ENCODE measurements at regions not wholly inside any gene's neighbourhood (a gene's known extent, or its start where the extent isn't known, plus 50 kb on each side); places are given as distances from the start of the nearest gene placed in this dataset.

DNA sequence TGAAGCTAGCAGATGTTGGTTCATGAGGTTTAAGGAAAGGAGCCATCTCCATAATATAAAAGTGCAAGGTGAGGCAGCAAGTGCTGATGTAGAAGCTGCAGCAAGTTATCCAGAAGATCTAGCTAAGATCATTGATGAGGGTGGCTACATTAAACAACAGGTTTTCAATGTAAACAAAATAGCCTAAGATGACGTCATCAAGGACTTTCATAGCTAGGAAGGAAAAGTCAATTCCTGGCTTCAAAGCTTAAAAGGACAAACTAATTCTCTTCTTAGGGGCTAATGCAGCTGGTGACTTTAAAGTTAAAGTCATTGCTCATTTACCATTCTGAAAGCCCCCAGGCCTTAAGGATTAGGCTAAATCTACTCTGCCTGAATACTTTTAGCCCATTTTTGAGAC is 141.9 kb downstream of the MID1IP1 start:
- TF ChIP-seq CTCF (IDR thresholded peaks at IDR 0.05) (no peak), POLR2A (IDR thresholded peaks at IDR 0.05) (no peak)

Measured in ovary (tissue), 3 donors.